ENCODE measurements at regions not wholly inside any gene's neighbourhood (a gene's known extent, or its start where the extent isn't known, plus 50 kb on each side); places are given as distances from the start of the nearest gene placed in this dataset.

DNA sequence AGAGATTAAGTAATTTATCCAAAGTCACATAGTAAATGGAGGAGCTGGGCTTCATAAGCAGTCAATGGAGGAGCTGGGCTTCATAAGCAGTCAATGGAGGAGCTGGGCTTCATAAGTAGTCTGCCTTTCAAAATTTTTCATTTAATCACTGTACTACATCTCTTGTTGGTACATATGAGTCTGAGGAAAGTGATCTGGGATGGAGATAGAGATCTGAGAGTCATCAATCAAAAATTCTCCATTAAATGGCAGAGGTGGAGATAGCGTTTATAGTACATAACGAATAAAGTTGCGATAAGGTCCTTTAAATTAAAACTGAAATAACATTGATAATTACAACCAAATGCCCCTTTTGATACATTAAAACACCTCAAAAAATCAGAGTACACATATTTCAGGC is 189.3 kb downstream of the KLF5 start:
- BruUV-seq (replicated peaks) = no TSS peak
- H3K36me3 ChIP-seq (ENCODE audit: control insufficient read depth, insufficient read depth, low read length) = no peaks in the 10 kb centered on the region
- no peaks in the 10 kb centered on the region for H3K4me1 ChIP-seq (ENCODE audit: control insufficient read depth, insufficient read depth, low read length)
- intact Hi-C loops (cut with micrococcal nuclease; ENCODE audit: unreplicated experiment) (no loop called here), in situ Hi-C loops (cut with HindIII; ENCODE audit: low pct_unique_long_range_greater_than_20kb, low sequenced_read_pairs) (no loop called here)
- ChIA-PET POLR2A (no interaction called here), CTCF (no interaction called here)
- TF ChIP-seq POLR2AphosphoS5 (IDR thresholded peaks at IDR 0.05; ENCODE audit: low read depth, low read length) (no peak), TCF7L2 (IDR thresholded peaks at IDR 0.05; ENCODE audit: low read depth, low read length) (no peak), SIN3A (IDR thresholded peaks at IDR 0.05; ENCODE audit: borderline replicate concordance, insufficient read depth, low read depth, low read length) (no peak)
- TF ChIP-seq, protein P1, sequence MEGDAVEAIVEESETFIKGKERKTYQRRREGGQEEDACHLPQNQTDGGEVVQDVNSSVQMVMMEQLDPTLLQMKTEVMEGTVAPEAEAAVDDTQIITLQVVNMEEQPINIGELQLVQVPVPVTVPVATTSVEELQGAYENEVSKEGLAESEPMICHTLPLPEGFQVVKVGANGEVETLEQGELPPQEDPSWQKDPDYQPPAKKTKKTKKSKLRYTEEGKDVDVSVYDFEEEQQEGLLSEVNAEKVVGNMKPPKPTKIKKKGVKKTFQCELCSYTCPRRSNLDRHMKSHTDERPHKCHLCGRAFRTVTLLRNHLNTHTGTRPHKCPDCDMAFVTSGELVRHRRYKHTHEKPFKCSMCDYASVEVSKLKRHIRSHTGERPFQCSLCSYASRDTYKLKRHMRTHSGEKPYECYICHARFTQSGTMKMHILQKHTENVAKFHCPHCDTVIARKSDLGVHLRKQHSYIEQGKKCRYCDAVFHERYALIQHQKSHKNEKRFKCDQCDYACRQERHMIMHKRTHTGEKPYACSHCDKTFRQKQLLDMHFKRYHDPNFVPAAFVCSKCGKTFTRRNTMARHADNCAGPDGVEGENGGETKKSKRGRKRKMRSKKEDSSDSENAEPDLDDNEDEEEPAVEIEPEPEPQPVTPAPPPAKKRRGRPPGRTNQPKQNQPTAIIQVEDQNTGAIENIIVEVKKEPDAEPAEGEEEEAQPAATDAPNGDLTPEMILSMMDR (IDR thresholded peaks at IDR 0.05) = no peak
- no peak for DNase-seq (ENCODE audit: low read depth, low spot score)
- no peaks in the 10 kb centered on the region for H3K9me3 ChIP-seq (ENCODE audit: control insufficient read depth, insufficient read depth, low read depth, low read length)
- H3K27ac ChIP-seq (ENCODE audit: low read length) = no peak overlapping the region
- ATAC-seq = no peak
- H3K27me3 ChIP-seq (ENCODE audit: control insufficient read depth, insufficient read depth, low read length) = no peaks in the 10 kb centered on the region
- H3K4me3 ChIP-seq (ENCODE audit: low read depth in 2 of 2, low read length in 2 of 2) = no peak overlapping the region

DNA sequence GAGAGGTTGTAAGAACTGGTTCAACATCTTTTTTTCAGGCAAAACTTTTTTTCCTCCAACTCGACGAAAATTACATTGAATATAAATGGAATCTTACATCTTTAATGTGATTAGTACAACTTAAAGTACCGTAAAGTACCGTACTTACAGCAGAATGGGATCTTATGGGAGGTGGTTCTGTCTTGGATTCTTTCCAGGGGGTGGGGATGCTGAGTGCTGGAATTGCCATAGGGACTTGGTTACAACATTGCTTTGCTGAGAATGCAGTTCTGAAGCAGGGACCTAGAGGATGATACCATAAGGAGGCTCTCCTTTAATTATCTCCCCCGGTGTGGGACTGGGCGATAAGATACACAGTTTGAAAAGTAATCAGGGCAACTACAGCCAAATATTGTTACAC is 186.4 kb downstream of the KLF5 start:
- no peak overlapping the region for H3K27ac ChIP-seq (ENCODE audit: low read length)
- H3K4me3 ChIP-seq (ENCODE audit: low read depth in 2 of 2, low read length in 2 of 2) = no peak overlapping the region
- no TSS peak for BruUV-seq (replicated peaks)
- H3K9me3 ChIP-seq (ENCODE audit: control insufficient read depth, insufficient read depth, low read depth, low read length) = no peaks in the 10 kb centered on the region
- H3K36me3 ChIP-seq (ENCODE audit: control insufficient read depth, insufficient read depth, low read length) = no peaks in the 10 kb centered on the region
- intact Hi-C loops (cut with micrococcal nuclease; ENCODE audit: unreplicated experiment) (no loop called here), in situ Hi-C loops (cut with HindIII; ENCODE audit: low pct_unique_long_range_greater_than_20kb, low sequenced_read_pairs) (no loop called here)
- TF ChIP-seq POLR2AphosphoS5 (IDR thresholded peaks at IDR 0.05; ENCODE audit: low read depth, low read length) (no peak), TCF7L2 (IDR thresholded peaks at IDR 0.05; ENCODE audit: low read depth, low read length) (no peak), SIN3A (IDR thresholded peaks at IDR 0.05; ENCODE audit: borderline replicate concordance, insufficient read depth, low read depth, low read length) (no peak)
- TF ChIP-seq, protein P1 (IDR thresholded peaks at IDR 0.05) = no peak
- TF ChIP-seq, protein P2, sequence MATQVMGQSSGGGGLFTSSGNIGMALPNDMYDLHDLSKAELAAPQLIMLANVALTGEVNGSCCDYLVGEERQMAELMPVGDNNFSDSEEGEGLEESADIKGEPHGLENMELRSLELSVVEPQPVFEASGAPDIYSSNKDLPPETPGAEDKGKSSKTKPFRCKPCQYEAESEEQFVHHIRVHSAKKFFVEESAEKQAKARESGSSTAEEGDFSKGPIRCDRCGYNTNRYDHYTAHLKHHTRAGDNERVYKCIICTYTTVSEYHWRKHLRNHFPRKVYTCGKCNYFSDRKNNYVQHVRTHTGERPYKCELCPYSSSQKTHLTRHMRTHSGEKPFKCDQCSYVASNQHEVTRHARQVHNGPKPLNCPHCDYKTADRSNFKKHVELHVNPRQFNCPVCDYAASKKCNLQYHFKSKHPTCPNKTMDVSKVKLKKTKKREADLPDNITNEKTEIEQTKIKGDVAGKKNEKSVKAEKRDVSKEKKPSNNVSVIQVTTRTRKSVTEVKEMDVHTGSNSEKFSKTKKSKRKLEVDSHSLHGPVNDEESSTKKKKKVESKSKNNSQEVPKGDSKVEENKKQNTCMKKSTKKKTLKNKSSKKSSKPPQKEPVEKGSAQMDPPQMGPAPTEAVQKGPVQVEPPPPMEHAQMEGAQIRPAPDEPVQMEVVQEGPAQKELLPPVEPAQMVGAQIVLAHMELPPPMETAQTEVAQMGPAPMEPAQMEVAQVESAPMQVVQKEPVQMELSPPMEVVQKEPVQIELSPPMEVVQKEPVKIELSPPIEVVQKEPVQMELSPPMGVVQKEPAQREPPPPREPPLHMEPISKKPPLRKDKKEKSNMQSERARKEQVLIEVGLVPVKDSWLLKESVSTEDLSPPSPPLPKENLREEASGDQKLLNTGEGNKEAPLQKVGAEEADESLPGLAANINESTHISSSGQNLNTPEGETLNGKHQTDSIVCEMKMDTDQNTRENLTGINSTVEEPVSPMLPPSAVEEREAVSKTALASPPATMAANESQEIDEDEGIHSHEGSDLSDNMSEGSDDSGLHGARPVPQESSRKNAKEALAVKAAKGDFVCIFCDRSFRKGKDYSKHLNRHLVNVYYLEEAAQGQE (IDR thresholded peaks at IDR 0.05; ENCODE audit: insufficient read depth in 1 of 2, low read depth in 2 of 2, low read length in 1 of 2) = no peak
- H3K27me3 ChIP-seq (ENCODE audit: control insufficient read depth, insufficient read depth, low read length) = no peaks in the 10 kb centered on the region
- DNase-seq (ENCODE audit: low read depth, low spot score) = no peak
- no peaks in the 10 kb centered on the region for H3K4me1 ChIP-seq (ENCODE audit: control insufficient read depth, insufficient read depth, low read length)
- CTCF ChIA-PET = no interaction called here
- ATAC-seq = no peak
- POLR2A ChIA-PET = no interaction called here
